Natural killer cell (primary cell): ENCODE measurements at regions not wholly inside any gene's neighbourhood (a gene's known extent, or its start where the extent isn't known, plus 50 kb on each side); places are given as distances from the start of the nearest gene placed in this dataset.

ENCODE experiments used
- ATAC-seq, 3 donors: fragments of 150-1000 bp in 2 of 3; fragments of 200-7000 bp in 1 of 3; cut with Tn5 transposase; 1 replicate in 1 of 3; 2 replicates in 2 of 3; pipeline ENCODE4 v1.10.0; 2021; ENCODE audit warnings: mild to moderate bottlenecking in 2 of 3, moderate library complexity in 2 of 3
- DNase-seq, 2 donors: peaks; one replicate each; pipeline versions ENCODE4 v3.0.0 to v3.0.0-alpha.2; 2013 to 2021; ENCODE audit warnings: mixed read lengths in 1 of 2
- H3K27ac ChIP-seq: one replicate; pipeline ENCODE4 v1.5.1; 2013; ENCODE audit warnings: mild to moderate bottlenecking, low read length
- H3K27me3 ChIP-seq: one replicate; pipeline ENCODE4 v1.6.1; 2013; ENCODE audit warnings: low read length; ENCODE audit not compliant: control insufficient read depth, insufficient read depth
- H3K36me3 ChIP-seq: one replicate; pipeline ENCODE4 v1.6.1; 2013; ENCODE audit warnings: low read length; ENCODE audit not compliant: control insufficient read depth, insufficient read depth
- H3K4me1 ChIP-seq: one replicate; pipeline ENCODE4 v1.6.1; 2013; ENCODE audit warnings: low read length; ENCODE audit not compliant: control insufficient read depth, insufficient read depth
- H3K4me3 ChIP-seq: one replicate; pipeline ENCODE4 v1.5.1; 2013; ENCODE audit warnings: low read length
- H3K9me3 ChIP-seq: one replicate; pipeline ENCODE4 v1.6.1; 2013; ENCODE audit warnings: low read length; ENCODE audit not compliant: control insufficient read depth, insufficient read depth
- H3K27ac Mint-ChIP-seq, 2 donors: one replicate each; pipeline ENCODE4 v1.8.0; 2022; ENCODE audit warnings: mild to moderate bottlenecking in 2 of 2, mixed read lengths in 2 of 2, moderate library complexity in 1 of 2
- H3K27me3 Mint-ChIP-seq, 2 donors: one replicate each; pipeline ENCODE4 v1.8.0; 2022; ENCODE audit warnings: low read depth in 2 of 2, mixed read lengths in 2 of 2
- H3K36me3 Mint-ChIP-seq: one replicate; pipeline ENCODE4 v1.8.0; 2022; ENCODE audit warnings: mixed read lengths
- H3K4me1 Mint-ChIP-seq, 2 donors: one replicate each; pipeline ENCODE4 v1.8.0; 2022; ENCODE audit warnings: mixed read lengths in 2 of 2
- H3K4me3 Mint-ChIP-seq: one replicate; pipeline ENCODE4 v1.8.0; 2022; ENCODE audit warnings: mild to moderate bottlenecking, moderate library complexity, mixed read lengths
- H3K9me3 Mint-ChIP-seq, 2 donors: one replicate each; pipeline ENCODE4 v1.8.0; 2022; ENCODE audit warnings: mixed read lengths in 2 of 2
- WGBS: methylation state at CpG from one replicate; pipeline ENCODE4 v1.1.7; 2013; ENCODE audit warnings: missing lambda C conversion rate; ENCODE audit not compliant: insufficient coverage; 5-methylcytosine and 5-hydroxymethylcytosine counted together
- intact Hi-C: fragments of 100-400 bp; cut with micrococcal nuclease; formaldehyde crosslinking; loops from one replicate; pipeline ENCODE4 v1.14.2; 2022
- TF ChIP-seq, protein P1 (sequence below): fragments of 200-600 bp; IDR thresholded peaks from one replicate; pipeline ENCODE4 v1.8.0; 2022; ENCODE audit warnings: antibody characterized with exemption

DNA sequence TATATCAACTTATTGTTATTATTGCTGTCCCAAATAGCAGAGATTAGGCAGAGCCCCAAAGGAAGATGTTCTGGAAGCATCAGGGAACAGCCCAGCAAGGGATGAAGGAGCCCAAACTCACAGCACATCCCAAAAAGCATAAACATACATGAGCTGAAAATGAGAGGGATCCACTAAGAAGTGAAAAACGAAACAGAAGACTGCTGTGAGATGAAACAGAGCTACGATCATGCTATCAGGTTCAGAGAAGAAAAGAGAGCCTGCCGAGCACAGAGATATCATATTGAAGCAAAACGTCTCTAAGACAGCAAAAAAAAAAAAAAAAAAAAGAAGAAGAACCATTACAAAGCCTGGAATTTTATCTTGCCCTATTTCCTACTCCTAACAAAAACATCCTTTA lies 127.3 kb downstream of the ZNF608 start:
- peaks cover 19 to 39% of the 10 kb centered on the region in 2 donors for H3K27me3 Mint-ChIP-seq
- intact Hi-C loops, result no loop called here
- peaks cover 5% of the 10 kb centered on the region for H3K36me3 Mint-ChIP-seq
- no peaks in the 10 kb centered on the region for H3K9me3 Mint-ChIP-seq
- no peak overlapping the region for H3K4me3 Mint-ChIP-seq
- Histone ChIP-seq H3K4me1 (no peaks in the 10 kb centered on the region), H3K27ac (no peak overlapping the region), H3K9me3 (no peaks in the 10 kb centered on the region), H3K36me3 (no peaks in the 10 kb centered on the region), H3K27me3 (no peaks in the 10 kb centered on the region), H3K4me3 (no peak overlapping the region)
- WGBS, result 82% methylated on average over 3 of the region's 4 CpGs
- no peak for DNase-seq
- H3K27ac Mint-ChIP-seq, result no peak overlapping the region
- ATAC-seq, result no peak
- no peaks in the 10 kb centered on the region for H3K4me1 Mint-ChIP-seq
- TF ChIP-seq, protein P1, sequence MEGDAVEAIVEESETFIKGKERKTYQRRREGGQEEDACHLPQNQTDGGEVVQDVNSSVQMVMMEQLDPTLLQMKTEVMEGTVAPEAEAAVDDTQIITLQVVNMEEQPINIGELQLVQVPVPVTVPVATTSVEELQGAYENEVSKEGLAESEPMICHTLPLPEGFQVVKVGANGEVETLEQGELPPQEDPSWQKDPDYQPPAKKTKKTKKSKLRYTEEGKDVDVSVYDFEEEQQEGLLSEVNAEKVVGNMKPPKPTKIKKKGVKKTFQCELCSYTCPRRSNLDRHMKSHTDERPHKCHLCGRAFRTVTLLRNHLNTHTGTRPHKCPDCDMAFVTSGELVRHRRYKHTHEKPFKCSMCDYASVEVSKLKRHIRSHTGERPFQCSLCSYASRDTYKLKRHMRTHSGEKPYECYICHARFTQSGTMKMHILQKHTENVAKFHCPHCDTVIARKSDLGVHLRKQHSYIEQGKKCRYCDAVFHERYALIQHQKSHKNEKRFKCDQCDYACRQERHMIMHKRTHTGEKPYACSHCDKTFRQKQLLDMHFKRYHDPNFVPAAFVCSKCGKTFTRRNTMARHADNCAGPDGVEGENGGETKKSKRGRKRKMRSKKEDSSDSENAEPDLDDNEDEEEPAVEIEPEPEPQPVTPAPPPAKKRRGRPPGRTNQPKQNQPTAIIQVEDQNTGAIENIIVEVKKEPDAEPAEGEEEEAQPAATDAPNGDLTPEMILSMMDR, result no peak

DNA sequence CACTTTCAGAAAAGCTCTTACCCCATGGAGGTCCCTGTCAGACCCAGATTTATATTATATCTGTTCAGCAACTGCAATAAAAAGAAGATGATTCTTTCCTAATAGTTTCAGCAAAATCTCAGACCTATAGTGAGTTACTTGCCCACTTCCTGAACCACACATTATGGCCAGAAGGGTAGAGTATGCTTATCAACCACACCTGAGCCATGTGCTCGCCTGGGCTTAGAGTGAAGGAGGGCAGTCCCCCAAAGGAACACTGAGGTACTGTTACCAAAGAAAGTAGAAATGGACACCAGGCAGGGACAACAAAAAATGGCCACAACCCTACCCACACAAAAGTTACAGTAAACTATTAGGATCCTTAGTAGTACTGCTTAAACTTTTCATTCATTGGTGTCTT lies 128.7 kb downstream of the ZNF608 start:
- intact Hi-C loops, result no loop called here
- H3K27ac Mint-ChIP-seq, result no peak overlapping the region
- H3K4me1 Mint-ChIP-seq, result no peaks in the 10 kb centered on the region
- 38% methylated on average over 1 of the region's 1 CpG for WGBS
- Histone ChIP-seq H3K27me3 (no peaks in the 10 kb centered on the region), H3K27ac (no peak overlapping the region), H3K4me3 (no peak overlapping the region), H3K9me3 (no peaks in the 10 kb centered on the region), H3K36me3 (no peaks in the 10 kb centered on the region), H3K4me1 (no peaks in the 10 kb centered on the region)
- ATAC-seq (no peak), DNase-seq (no peak)
- H3K9me3 Mint-ChIP-seq, result no peaks in the 10 kb centered on the region
- no peak overlapping the region for H3K4me3 Mint-ChIP-seq
- TF ChIP-seq, protein P1, result no peak
- H3K36me3 Mint-ChIP-seq, result peaks cover 5% of the 10 kb centered on the region
- H3K27me3 Mint-ChIP-seq, result peaks cover 19 to 35% of the 10 kb centered on the region in 2 donors

DNA sequence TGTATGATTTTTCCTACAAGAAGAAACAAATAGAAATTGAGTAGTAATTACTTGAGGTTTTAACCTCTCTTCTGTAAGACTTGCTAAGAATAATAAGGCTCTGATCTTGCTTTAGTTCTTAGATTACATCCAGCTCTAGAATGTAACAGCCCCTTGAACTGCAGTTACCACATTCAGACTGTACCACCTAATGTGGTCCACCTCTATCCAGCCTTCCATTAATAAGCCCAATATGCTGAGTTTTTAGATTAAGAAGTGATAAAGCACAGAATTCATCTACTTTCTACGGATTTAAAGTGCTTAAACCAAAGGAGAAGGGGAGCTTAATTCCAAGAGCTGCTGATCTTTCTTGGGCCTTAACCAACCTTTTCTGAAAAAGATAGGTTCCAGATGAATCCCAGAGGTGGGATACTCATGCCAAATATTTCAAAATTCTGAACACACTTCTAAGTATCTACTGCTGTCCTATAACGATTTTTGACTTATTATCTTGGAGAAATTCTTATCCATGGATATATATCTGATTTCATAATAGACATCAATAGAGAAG lies 131.5 kb downstream of the ZNF608 start:
- Histone ChIP-seq H3K4me1 (no peaks in the 10 kb centered on the region), H3K4me3 (no peak overlapping the region), H3K36me3 (no peaks in the 10 kb centered on the region), H3K9me3 (no peaks in the 10 kb centered on the region), H3K27me3 (no peaks in the 10 kb centered on the region), H3K27ac (no peak overlapping the region)
- Mint-ChIP-seq H3K27me3 (peaks cover 14 to 28% of the 10 kb centered on the region in 2 donors), H3K4me3 (no peak overlapping the region), H3K36me3 (peaks cover 5% of the 10 kb centered on the region), H3K9me3 (no peaks in the 10 kb centered on the region), H3K27ac (no peak overlapping the region), H3K4me1 (no peaks in the 10 kb centered on the region)
- ATAC-seq (no peak), DNase-seq (no peak)
- intact Hi-C loops, result no loop called here
- WGBS, result 100% methylated on average over 1 of the region's 2 CpGs
- TF ChIP-seq, protein P1, result no peak

DNA sequence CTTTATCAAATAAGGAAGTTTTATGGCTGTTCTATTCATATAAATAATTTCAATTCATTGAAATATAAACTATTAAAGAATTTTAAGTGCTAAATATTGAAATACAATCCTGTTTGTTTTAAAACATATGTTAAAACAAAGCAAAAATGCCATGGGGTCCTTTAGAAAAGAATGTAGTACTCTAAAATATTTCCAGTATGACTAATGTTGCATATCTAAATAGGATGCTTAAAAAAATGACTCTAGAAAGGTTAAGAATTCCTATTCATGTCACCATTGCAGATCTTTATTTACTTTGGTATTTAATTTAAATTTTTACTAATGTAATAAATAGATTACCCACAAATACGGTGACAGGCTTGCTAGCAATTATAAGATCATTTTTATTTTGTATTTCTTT lies 132.3 kb downstream of the ZNF608 start:
- Histone ChIP-seq H3K9me3 (no peaks in the 10 kb centered on the region), H3K4me3 (no peak overlapping the region), H3K4me1 (no peaks in the 10 kb centered on the region), H3K27me3 (no peaks in the 10 kb centered on the region), H3K27ac (no peak overlapping the region), H3K36me3 (no peaks in the 10 kb centered on the region)
- peaks cover 4% of the 10 kb centered on the region for H3K36me3 Mint-ChIP-seq
- peaks cover 14 to 28% of the 10 kb centered on the region in 2 donors for H3K27me3 Mint-ChIP-seq
- intact Hi-C loops, result no loop called here
- H3K9me3 Mint-ChIP-seq, result no peaks in the 10 kb centered on the region
- ATAC-seq, result no peak
- TF ChIP-seq, protein P1, result no peak
- no peak for DNase-seq
- 100% methylated on average over 1 of the region's 1 CpG for WGBS
- no peaks in the 10 kb centered on the region for H3K4me1 Mint-ChIP-seq
- H3K4me3 Mint-ChIP-seq, result no peak overlapping the region
- H3K27ac Mint-ChIP-seq, result no peak overlapping the region
